ENCODE measurements at regions not wholly inside any gene's neighbourhood (a gene's known extent, or its start where the extent isn't known, plus 50 kb on each side); places are given as distances from the start of the nearest gene placed in this dataset.

DNA sequence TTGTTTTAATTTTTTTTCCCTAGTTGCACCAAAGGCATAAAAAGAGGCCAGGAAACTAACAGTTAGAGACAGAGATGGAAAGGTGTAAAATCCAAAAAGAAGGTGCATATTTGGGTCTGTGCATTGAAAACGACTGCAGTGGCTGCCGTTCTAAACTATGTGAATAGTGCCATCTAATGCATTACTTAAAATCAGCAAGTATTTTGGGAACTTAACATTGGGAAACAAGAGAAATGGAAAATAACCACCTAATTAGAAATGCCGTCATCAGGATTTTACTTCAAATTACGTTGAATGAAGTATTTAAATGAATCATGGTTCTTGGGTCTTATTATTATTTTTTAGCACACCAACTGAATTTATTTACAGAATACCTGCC is 189.5 kb upstream of the MIR17HG start:
- Histone ChIP-seq H3K4me3 (ENCODE audit: low read length) (no peak overlapping the region), H4K20me1 (ENCODE audit: control insufficient read depth, insufficient read depth, low read depth, low read length) (no peaks in the 10 kb centered on the region), H3K9me2 (replicated peaks; ENCODE audit: control insufficient read depth, low read length) (no peaks in the 10 kb centered on the region), H3K27ac (ENCODE audit: low read depth, low read length) (no peak overlapping the region), H3K9me3 (ENCODE audit: control insufficient read depth, insufficient read depth, low read length) (no peaks in the 10 kb centered on the region), H3K4me2 (ENCODE audit: low read length) (no peak overlapping the region), H3F3A (ENCODE audit: control insufficient read depth, insufficient read depth) (no peaks in the 10 kb centered on the region), H3K4me1 (ENCODE audit: control insufficient read depth, low read length) (no peaks in the 10 kb centered on the region), H3K36me3 (ENCODE audit: control insufficient read depth, low read length) (no peaks in the 10 kb centered on the region), H3K27me3 (ENCODE audit: control insufficient read depth, low read length) (peaks cover 7% of the 10 kb centered on the region; the same call in 1 of the 2 replicates), H3K79me2 (ENCODE audit: control insufficient read depth, low read length) (no peaks in the 10 kb centered on the region)
- no peak for TF ChIP-seq EZH2phosphoT487 (IDR thresholded peaks at IDR 0.05; ENCODE audit: borderline replicate concordance, low read length)
- TF ChIP-seq, protein P1, sequence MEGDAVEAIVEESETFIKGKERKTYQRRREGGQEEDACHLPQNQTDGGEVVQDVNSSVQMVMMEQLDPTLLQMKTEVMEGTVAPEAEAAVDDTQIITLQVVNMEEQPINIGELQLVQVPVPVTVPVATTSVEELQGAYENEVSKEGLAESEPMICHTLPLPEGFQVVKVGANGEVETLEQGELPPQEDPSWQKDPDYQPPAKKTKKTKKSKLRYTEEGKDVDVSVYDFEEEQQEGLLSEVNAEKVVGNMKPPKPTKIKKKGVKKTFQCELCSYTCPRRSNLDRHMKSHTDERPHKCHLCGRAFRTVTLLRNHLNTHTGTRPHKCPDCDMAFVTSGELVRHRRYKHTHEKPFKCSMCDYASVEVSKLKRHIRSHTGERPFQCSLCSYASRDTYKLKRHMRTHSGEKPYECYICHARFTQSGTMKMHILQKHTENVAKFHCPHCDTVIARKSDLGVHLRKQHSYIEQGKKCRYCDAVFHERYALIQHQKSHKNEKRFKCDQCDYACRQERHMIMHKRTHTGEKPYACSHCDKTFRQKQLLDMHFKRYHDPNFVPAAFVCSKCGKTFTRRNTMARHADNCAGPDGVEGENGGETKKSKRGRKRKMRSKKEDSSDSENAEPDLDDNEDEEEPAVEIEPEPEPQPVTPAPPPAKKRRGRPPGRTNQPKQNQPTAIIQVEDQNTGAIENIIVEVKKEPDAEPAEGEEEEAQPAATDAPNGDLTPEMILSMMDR (IDR thresholded peaks at IDR 0.05; ENCODE audit: low read depth, low read length, poor library complexity, severe bottlenecking) = no peak

DNA sequence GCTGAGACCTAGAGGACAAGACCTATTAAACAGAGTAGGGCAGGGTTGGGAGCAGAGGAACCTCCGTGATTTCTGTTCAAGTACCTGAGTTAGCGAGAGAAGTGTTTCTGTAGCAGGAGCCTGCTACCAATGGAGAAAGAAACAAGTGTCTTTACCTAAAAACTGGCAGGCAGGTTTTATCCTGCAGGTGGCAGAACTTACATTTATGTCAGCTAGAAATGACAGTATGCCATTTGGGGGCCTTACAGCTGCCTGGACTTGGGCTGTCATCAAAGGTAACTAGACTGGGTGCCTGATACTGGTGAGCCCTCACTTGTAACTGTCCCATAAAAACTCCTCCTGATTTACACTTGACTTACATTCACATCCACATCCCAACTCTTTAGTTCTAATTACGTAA is 185.3 kb upstream of the MIR17HG start:
- H4K20me1 ChIP-seq (ENCODE audit: control insufficient read depth, insufficient read depth, low read depth, low read length) = no peaks in the 10 kb centered on the region
- no peaks in the 10 kb centered on the region for H3F3A ChIP-seq (ENCODE audit: control insufficient read depth, insufficient read depth)
- TF ChIP-seq EZH2phosphoT487 (IDR thresholded peaks at IDR 0.05; ENCODE audit: borderline replicate concordance, low read length) = no peak
- TF ChIP-seq, protein P1 (IDR thresholded peaks at IDR 0.05; ENCODE audit: low read depth, low read length, poor library complexity, severe bottlenecking) = no peak

DNA sequence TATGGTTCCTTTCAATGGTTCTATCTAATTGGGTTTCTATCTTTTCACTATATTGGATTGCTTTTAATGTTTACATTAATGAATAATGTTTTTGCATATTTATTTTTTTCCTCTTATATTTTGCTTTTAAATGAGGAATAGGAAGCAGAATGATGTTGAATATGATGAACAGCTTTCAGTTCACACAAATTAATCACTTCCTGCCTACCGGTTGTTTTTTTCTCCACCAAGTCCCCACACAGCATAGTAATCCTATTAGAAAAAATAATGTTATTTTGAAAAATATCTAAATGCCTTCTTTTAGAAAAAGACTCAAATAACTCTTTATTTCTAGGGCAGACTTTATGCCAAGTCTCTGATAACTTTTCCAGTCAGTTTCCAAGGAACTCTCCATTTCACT is 184.9 kb upstream of the MIR17HG start:
- Histone ChIP-seq H3K4me2 (ENCODE audit: low read length) (no peak overlapping the region), H3K4me3 (ENCODE audit: low read length) (no peak overlapping the region)
- TF ChIP-seq, protein P1 (IDR thresholded peaks at IDR 0.05; ENCODE audit: low read depth, low read length, poor library complexity, severe bottlenecking) = no peak
- no peak for TF ChIP-seq EZH2phosphoT487 (IDR thresholded peaks at IDR 0.05; ENCODE audit: borderline replicate concordance, low read length)

More for the DNA sequence above, 185.3 kb upstream of the MIR17HG start:
- Histone ChIP-seq H3K4me2 (ENCODE audit: low read length) (no peak overlapping the region), H3K27me3 (ENCODE audit: control insufficient read depth, low read length) (peaks cover 7% of the 10 kb centered on the region; the same call in 1 of the 2 replicates), H3K9me2 (replicated peaks; ENCODE audit: control insufficient read depth, low read length) (no peaks in the 10 kb centered on the region), H3K79me2 (ENCODE audit: control insufficient read depth, low read length) (no peaks in the 10 kb centered on the region), H3K9me3 (ENCODE audit: control insufficient read depth, insufficient read depth, low read length) (no peaks in the 10 kb centered on the region), H3K27ac (ENCODE audit: low read depth, low read length) (no peak overlapping the region), H3K4me1 (ENCODE audit: control insufficient read depth, low read length) (no peaks in the 10 kb centered on the region), H3K4me3 (ENCODE audit: low read length) (no peak overlapping the region), H3K36me3 (ENCODE audit: control insufficient read depth, low read length) (no peaks in the 10 kb centered on the region)

More for the DNA sequence above, 184.9 kb upstream of the MIR17HG start:
- H3K9me3 ChIP-seq (ENCODE audit: control insufficient read depth, insufficient read depth, low read length) = no peaks in the 10 kb centered on the region
- H4K20me1 ChIP-seq (ENCODE audit: control insufficient read depth, insufficient read depth, low read depth, low read length) = no peaks in the 10 kb centered on the region
- H3K36me3 ChIP-seq (ENCODE audit: control insufficient read depth, low read length) = no peaks in the 10 kb centered on the region
- H3K27ac ChIP-seq (ENCODE audit: low read depth, low read length) = no peak overlapping the region
- H3K9me2 ChIP-seq (replicated peaks; ENCODE audit: control insufficient read depth, low read length) = no peaks in the 10 kb centered on the region
- no peaks in the 10 kb centered on the region for H3F3A ChIP-seq (ENCODE audit: control insufficient read depth, insufficient read depth)
- no peaks in the 10 kb centered on the region for H3K79me2 ChIP-seq (ENCODE audit: control insufficient read depth, low read length)
- no peaks in the 10 kb centered on the region for H3K4me1 ChIP-seq (ENCODE audit: control insufficient read depth, low read length)
- peaks cover 7% of the 10 kb centered on the region; the same call in 1 of the 2 replicates for H3K27me3 ChIP-seq (ENCODE audit: control insufficient read depth, low read length)
